Midbrain (tissue), 1 donor: ENCODE measurements at regions not wholly inside any gene's neighbourhood (a gene's known extent, or its start where the extent isn't known, plus 50 kb on each side); places are given as distances from the start of the nearest gene placed in this dataset.

Source experiments
- DNase-seq: peaks from one replicate; lab custom pipeline; 2025; lab: John Stamatoyannopoulos, UW

DNA sequence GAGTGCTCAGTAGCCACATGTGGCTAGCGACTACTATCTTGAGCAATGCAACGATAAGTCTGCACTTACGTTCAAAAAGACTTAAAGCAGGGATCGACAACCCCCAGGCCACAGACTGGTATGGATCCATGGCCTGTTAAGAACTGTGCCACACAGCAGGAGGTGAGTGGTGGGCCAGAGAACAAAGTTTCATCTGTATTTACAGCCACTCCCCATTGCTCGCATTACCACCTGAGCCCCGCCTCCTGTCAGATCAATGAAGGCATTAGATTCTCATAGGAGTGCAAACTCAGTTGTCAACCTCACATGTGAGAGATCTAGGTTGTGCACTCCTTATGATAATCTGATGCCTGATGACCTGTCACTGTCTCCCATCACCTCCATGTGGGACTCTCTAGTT, 103.6 kb upstream of the ZRANB2 start:
- DNase-seq = no peak

DNA sequence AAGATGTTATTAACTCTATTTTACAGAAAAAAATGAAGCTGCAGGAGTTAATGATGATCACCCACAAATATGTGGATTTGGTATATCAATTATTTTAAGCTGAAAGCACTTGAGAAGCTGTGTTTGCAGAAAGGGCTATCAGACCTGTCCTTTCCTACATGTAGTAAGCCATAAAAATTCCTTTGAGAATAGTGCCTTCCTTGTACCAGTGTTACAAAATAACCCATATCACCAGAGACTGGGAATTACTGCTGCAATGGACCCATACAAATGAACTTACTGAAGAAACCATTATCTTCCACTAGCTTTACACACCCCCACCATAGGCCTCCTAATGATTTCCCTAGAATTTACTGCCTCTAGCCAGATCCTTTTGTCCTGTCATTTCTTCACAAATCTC, 99.2 kb upstream of the ZRANB2 start:
- no peak for DNase-seq

DNA sequence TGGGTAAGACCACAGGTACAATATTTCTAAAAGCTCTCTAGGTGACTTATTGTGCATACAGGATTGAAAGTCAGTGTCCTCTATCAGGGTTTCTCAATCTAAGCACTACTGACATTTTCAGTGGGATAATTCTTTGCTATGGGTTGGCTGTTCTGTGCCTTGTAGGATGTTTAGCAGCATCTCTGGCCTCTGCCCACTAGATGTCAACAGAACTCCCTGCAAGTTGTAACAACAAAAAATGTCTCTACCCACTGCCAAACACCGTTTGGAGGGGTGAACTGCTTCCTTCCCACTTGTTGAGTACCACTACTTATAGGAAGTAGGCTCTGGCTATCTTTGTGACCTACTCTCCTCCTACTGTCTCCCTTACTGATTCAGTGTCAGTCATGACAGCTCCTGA, 90.1 kb upstream of the ZRANB2 start:
- no peak for DNase-seq

DNA sequence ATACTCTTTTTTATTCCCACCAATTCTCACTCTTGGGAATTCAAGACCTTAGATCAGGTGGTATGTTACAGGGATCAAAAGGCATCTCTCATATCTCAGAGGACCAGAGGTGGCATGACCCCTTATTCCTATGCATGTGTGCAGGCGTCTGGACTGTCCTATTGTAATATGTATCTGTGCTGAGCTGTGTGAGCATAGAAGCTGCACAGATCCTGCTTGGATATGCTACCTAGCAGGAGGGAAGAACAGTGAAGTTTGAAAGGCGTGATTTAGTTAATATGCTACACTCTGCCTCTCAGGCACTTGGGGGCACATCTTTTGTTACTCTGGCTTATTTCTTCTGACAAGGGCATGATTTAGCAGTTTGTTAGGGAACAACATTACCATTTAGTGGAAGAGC, 86.7 kb upstream of the ZRANB2 start:
- no peak for DNase-seq

DNA sequence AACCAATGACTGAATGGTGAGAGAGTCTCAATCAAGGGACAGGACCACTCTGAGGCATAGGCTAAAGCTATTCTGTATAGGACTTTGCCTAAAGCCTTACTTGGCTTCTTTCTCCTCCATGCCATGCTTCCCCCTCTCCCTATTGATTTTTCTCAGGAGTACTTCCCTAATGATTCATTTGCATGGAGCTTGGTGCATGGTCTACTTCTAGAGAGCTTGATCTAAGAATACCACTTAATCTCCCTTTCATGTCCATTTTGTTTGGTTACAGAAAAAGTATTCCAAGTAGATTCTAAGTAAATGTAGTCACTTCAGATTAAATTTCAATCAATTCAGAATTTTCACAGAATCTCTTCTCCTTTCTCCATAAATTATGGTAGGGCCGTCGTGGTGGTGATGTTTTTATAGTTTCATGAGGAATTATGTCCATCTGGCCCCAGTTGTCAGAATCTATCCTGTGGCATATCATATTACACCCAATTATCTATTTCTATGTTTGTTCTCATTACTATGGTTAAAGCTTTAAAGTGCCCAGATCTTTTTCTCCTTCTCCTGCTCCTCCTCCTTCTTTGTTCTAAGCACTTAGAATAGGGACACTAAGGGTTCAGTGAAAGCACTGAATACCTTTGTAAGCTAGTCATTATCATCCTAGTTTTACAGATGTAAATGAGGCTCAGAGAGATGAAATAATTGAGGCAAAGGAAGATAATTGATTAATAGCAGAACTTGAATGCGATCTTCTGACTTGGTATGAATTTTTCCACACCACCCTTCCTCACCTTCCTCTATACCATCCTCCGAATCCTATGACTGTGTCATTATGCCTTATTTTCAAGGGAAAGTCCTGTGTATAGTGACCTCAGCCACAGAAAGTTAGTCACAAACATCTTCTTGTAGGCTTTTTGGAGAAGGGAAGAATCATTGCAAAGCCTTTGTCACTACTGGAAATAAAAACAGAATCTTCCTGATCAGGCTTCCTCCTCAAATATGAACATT, 85.6 kb upstream of the ZRANB2 start:
- DNase-seq = no peak

DNA sequence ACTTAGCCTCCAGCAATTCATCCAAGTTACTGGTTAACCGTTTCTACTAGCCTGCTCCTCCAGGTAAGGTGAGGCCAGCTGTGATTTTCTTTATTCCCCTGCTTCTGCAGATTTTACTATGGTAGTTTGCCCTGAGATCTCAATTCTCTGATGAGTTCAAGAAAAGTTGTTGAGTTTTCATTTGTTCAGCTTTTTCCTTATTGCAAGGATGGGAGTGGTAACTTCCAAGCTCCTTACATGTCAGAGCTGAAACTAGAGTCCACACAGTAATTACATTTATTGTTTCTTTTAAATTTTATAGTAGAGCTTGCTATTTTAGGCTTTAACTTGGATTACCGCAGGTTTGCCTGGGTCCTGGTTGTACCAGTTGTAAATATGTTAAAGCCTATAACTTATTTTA, 76.9 kb upstream of the ZRANB2 start:
- no peak for DNase-seq

DNA sequence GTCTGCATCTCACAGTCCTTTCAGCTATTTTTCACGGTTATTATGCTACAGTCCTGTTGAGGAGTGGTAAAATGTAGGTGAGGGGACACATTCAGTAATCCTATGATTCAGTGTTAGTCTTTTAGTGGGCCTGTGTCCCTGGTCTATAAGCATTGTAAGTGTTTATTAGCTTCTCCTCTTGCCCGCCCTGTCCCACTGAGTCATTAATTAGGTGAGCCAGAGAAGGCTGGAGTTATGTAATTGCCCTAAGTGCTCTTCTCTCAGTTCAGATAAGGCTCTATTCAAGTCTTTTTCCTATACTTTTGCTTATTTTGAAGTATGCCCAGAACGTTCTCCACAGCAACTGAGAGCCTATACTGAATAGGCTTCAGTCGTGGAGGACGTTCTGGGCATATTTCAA, 76.3 kb upstream of the ZRANB2 start:
- DNase-seq = no peak

DNA sequence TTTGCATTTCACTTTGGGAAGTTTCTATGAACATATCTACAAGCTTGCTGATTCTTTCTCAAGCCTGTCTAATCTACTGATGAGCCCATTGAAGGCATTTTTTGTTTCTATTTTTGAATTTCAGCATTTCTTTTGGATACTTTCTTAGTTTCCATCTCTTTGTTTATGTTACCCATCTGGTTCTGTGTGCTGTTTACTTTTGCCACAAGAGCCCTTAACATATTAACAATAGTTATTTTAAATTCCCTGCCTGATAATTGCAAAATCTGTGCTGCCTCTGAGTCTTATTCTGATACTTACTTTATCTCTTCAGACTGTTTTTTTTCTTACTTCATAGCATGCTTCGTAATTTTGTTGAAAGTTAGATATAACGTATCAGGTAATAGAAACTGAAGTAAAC, 75.8 kb upstream of the ZRANB2 start:
- DNase-seq = no peak

DNA sequence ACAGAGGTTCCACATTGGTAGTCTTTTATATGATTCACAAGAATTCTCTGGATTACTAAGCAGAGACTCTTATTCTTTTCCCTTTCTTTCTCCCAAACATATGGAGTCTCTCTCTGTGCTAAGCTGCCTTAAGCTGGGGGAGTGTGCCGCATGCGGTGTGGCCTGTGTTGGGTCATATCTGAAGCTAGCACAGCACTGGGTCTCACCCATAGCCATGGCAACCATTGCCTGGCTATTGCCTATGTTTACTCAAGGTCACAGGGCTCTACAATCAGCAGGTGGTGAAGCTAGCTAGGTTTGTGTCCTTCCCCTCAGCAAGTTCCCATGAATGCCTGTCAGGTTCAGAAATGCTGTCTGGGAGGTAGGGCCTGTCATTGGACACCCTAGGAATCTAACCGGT, 73.6 kb upstream of the ZRANB2 start:
- no peak for DNase-seq

DNA sequence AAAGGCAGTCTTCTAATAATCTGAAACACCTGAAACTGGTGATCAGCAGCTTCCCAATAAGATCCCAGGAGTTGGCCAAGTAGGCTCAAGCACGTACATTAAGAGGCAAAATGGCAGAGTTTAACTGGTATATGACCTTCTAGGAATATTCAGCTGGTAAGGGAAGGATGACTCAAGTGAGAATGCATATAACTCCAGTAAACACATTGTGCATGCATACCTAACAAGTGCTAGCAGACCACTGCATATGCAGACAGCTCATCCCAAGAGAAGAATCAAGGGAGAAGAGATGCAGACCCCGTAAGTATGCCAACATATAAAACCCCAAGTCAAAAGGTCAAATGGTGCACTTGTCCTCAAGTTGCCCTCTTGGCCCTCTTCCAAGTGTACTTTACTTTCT, 73.0 kb upstream of the ZRANB2 start:
- DNase-seq = no peak

DNA sequence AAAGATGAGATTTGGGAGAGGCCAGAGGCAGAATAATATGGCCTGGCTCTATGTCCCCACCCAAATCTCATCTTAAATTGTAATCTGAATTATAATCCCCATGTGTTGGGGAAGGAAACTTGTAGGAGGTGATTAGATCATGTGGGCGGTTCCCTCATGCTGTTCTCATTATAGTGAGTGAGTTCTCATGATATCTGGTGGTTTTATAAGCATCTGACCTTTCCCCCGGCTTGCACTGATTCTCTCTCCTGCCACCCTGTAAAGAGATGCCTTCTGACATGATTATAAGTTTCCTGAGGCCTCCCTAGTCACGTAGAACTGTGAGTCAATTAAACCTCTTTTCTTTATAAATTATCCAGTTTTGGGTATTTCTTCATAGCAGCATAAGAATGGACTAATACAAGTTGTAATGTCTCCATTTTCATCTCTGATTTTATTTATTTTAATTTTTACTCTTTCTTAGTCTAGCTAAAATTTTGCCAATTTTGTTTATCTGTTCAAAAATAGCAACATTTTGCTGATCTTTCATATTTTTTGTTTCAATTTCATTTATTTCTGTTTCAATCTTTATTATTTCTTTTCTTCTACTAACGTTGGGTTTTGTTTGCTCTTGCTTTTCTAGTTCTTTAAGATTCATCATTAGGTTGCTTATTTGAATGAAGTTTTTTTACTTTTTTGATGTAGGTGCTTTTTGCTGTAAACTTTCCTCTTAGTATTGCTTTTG, 67.0 kb upstream of the ZRANB2 start:
- DNase-seq = no peak

DNA sequence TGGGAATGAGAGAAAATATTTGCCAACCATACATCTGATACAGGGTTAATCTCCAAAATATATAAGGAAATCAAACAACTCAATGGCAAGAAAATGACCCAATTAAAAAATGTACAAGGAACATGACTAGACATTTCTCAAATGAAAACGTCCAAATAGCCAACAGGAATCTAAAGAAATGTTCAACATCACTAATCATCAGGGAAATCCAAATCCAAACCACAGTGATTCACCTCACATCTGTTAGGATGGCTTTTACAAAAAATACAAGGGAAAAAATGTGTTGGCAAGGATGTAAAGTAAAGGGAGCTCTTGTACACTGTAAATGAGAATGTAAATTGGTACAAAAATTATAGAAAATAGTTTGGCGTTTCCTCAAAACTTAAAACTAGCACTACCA, 54.7 kb upstream of the ZRANB2 start:
- DNase-seq = no peak
